ENCODE measurements at regions not wholly inside any gene's neighbourhood (a gene's known extent, or its start where the extent isn't known, plus 50 kb on each side); places are given as distances from the start of the nearest gene placed in this dataset.

DNA sequence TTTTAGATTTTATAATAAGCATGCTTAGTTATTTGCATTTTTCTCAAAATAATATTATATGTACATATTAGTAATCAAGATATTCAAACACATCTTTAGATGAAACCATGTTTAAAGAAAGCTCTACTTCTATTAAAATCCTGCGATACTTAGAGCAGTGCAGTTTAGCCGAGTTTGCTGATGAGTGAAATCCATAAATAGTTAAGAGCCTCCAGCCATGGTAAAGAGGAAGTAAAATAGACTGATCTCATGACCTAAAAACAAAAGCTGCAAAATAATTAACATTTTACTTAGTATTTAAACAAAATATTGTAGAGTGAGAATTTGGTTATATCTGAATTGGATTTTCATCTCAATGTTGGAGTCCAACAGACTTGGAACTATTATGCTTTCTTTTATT lies 147.4 kb upstream of the NRIP1 start:
- TF ChIP-seq POLR2A (IDR thresholded peaks at IDR 0.05; ENCODE audit: low read depth, low read length), result no peak
- TF ChIP-seq SPI1 (IDR thresholded peaks at IDR 0.05; ENCODE audit: low read depth, low read length), result no peak
- TF ChIP-seq POLR2AphosphoS5 (IDR thresholded peaks at IDR 0.05; ENCODE audit: low read depth, low read length), result no peak
